ENCODE measurements at regions not wholly inside any gene's neighbourhood (a gene's known extent, or its start where the extent isn't known, plus 50 kb on each side); places are given as distances from the start of the nearest gene placed in this dataset.
"Not testable (repeated sequence)": the region's sequence is repeated elsewhere in the genome, so short reads cannot be mapped to it uniquely, and the experiment has no call there.

GRCh38 chr21:13923175-13923574 lies 287.6 kb downstream of the LIPI start:
- not testable (repeated sequence) for DNase-seq (ENCODE audit: low spot score)

DNA sequence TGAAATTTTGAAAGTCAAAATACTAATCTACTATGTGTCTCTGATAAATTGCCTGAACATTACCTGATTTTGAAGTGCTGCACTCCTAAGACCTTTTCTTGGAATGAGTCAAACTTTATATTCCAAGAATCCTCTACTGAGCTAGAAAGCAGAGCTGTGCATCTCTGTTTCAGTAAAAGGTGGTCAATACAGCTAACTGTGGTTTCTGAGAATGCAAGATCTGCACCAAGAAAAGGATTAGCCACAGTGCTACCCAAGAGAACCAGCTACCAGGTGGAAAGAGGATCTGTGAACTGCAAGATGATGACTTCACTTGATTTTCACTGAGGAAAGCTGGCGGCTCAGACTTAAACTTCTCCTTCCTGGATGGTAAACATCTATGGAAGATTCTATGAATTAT lies 289.3 kb downstream of the LIPI start:
- DNase-seq (ENCODE audit: low spot score), result not testable (repeated sequence)

DNA sequence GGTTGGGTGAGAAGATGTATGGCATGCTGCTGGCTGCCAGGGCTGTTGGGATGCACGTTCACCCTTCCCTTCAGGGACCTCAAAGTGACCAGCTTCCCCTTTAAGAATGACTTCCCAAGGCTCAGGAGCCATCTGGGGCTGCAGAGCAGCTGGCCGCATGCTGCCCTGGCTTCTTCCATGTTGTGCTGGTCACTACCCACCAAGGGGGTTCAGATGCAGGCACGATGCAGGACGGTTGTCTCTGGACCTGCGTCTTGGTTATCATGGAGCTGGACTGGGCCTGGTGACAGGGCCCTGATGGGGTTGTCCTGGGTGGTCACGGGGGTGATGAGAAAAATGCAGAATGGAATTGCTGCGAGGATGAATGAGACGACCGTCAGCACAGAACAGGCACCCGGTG lies 297.8 kb downstream of the POTED start:
- DNase-seq (ENCODE audit: low spot score), result not testable (repeated sequence)

DNA sequence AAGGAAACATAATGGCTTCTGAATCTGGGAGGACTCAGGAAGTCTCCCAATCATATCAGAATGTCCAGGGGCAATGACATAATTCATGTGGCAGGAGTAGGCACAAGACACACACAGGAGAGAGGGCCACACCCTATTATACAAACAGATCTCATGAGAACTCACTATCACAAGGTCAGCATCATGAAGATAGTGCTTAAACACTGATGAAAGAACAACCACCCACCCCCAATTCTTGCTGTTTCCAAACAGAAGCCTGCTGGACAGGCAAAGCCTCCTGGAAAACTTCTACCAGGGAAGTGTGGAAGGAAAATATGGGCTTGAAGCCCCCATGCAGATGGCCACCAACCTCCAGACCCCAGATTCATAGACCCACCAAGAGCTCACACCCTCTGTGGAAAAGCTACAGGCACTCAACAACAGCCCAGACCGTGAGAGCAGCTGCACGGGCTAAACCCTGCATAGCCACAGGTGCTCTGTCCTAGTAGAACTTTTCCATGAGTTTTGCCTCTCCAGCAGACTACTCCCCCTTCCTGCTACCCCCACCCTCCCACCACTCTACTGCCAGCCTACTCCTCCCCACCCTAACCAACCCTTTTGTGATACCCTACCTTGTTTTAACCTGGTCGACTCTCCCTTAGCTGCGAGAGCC lies 287.1 kb downstream of the POTED start:
- DNase-seq (ENCODE audit: low spot score), result not testable (repeated sequence)

- DNase-seq (ENCODE audit: low spot score), result not testable (repeated sequence)
These were observed 284.0 kb downstream of the POTED start for GRCh38 chr21:13893617-13894016.

GRCh38 chr21:13893025-13893424 lies 283.4 kb downstream of the POTED start:
- DNase-seq (ENCODE audit: low spot score), result not testable (repeated sequence)

GRCh38 chr21:13892146-13892751 lies 282.7 kb downstream of the POTED start:
- not testable (repeated sequence) for DNase-seq (ENCODE audit: low spot score)

DNA sequence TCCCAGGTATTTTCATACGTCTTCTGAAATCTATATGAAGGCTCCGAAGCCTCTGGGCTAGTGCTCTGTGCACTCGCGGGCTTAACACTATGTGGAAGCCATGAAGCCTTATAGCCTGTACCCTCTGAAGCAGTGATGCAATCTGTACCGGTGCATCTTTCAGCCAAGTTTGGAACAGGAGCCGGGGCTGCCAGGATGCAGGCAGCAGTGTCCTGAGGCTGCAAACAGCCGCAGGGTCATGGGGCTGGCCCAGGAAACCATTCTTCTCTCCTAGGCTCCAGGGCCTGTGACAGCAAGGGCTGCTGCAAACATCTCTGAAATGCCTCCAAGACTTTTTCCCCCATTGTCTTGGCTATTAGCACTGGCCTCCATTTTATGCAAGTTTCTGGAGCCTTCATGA lies 279.6 kb downstream of the POTED start:
- DNase-seq (ENCODE audit: low spot score), result not testable (repeated sequence)

GRCh38 chr21:13883641-13884395 lies 274.2 kb downstream of the POTED start:
- DNase-seq (ENCODE audit: low spot score), result not testable (repeated sequence)

GRCh38 chr21:13877503-13877902 lies 267.9 kb downstream of the POTED start:
- DNase-seq (ENCODE audit: low spot score), result not testable (repeated sequence)

- DNase-seq (ENCODE audit: low spot score), result not testable (repeated sequence)
These were observed 267.4 kb downstream of the POTED start for GRCh38 chr21:13876999-13877398.

GRCh38 chr21:13874001-13874400 lies 264.4 kb downstream of the POTED start:
- DNase-seq (ENCODE audit: low spot score), result not testable (repeated sequence)

GRCh38 chr21:13854638-13855037 lies 245.1 kb downstream of the POTED start:
- no peak for DNase-seq (ENCODE audit: low spot score)

GRCh38 chr21:13850808-13851207 lies 241.2 kb downstream of the POTED start:
- not testable (repeated sequence) for DNase-seq (ENCODE audit: low spot score)

- DNase-seq (ENCODE audit: low spot score), result not testable (repeated sequence)
These were observed 239.9 kb downstream of the POTED start for GRCh38 chr21:13849489-13849888.

DNA sequence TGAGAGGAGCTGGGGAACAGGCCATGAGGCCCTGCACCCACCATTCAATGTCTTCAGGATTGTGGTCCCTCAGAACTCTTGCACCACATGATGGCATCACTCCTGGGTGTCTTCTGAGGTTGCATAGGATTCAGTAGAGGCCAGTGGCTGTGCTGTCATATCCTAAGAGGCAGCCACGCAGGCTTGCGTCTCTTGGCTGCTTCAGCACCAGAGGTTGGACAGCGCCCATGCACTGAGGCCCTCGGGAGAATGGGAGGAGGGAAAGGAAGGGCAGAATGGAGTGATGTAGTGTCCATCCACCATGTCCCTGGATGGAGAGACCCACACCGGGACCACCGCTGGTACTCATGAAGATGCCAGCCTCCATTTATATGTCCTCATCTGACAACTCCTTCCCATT lies 237.1 kb downstream of the POTED start:
- DNase-seq (ENCODE audit: low spot score), result not testable (repeated sequence)

GRCh38 chr21:13844574-13844973 lies 235.0 kb downstream of the POTED start:
- DNase-seq (ENCODE audit: low spot score), result not testable (repeated sequence)

DNA sequence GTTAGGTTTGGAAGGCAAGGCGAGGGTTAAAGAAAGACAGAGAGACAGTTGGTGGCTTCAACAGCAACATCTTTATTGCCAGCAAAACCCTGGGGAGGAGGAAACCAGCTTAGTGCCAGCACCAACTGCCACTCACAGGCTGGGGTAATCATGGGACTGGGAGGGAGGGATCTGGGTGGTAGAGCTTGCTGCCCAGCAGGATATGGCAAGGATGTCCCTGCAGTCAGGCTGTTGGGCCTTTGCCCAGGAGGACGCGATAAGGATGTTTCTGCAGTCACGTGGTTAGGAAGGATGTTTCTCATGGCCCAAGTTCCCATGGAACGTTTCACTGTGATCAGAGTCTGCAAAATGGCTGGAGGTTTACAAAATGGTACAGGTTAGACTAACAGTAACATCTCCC lies 233.5 kb downstream of the POTED start:
- DNase-seq (ENCODE audit: low spot score), result not testable (repeated sequence)

- DNase-seq (ENCODE audit: low spot score), result not testable (repeated sequence)
These were observed 218.1 kb downstream of the POTED start for GRCh38 chr21:13827666-13828065.

GRCh38 chr21:13827201-13827600 lies 217.6 kb downstream of the POTED start:
- DNase-seq (ENCODE audit: low spot score), result no peak

DNA sequence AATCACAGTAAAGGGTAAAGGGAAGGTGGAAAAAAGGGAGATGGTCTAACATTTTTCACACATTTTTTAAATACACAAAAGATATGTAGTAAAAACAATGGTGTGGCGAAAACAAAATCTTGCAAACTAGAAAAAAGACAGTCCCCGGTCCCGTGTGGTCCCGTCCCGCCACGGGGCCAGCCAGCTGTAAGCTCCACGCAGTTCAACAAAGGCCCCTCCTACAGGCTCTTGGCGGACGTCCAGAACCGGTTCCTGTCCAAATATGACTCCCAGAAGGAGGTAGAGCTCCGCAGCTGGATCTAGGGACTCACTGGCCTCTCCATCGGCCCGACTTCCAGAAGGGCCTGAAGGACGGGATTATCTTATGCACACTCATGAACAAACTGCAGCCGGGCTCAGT lies 216.9 kb downstream of the POTED start:
- DNase-seq (ENCODE audit: low spot score), result not testable (repeated sequence)

DNA sequence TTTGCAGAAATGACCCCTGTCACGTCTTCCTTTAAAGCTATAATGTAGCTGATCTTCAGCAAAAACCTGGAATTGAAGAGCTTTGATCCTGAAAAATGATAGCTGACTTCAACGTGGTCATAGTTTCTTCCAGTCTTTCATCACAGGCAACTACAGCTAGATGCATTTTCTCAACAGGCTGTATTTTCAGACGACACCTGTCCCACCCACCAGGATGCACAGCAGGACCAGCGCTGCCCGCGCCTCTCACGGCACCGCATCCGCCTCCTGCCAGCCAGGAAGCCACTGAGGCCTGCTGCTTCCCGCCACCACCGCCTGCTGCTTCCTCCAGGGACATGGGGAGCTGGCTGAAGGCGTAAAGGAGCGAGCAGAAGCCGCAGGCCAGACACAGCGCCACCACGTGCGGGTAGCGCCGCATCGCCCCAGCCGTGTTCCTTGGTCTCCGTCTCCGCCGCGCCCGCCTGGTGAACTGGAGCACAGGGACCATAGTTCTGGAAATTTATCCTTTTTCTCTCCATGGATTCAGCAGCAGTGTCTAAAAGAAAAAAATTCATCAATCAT lies 215.7 kb downstream of the POTED start:
- DNase-seq (ENCODE audit: low spot score), result not testable (repeated sequence)

DNA sequence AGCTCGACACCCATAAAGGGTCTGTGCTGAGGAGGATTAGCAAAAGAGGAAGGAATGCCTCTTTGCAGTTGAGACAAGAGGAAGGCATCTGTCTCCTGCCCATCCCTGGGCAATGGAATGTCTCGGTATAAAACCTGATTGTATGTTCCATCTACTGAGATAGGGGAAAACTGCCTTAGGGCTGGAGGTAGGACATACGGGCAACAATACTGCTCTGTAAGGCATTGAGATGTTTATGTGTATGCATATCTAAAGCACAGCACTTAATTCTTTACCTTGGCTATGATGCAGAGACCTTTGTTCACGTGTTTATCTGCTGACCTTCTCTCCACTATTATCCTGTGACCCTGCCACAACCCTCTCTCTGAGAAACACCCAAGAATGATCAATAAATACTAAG lies 210.7 kb downstream of the POTED start:
- not testable (repeated sequence) for DNase-seq (ENCODE audit: low spot score)
